ENCODE measurements at regions not wholly inside any gene's neighbourhood (a gene's known extent, or its start where the extent isn't known, plus 50 kb on each side); places are given as distances from the start of the nearest gene placed in this dataset.
"Not testable (repeated sequence)": the region's sequence is repeated elsewhere in the genome, so short reads cannot be mapped to it uniquely, and the experiment has no call there.

GRCh38 chr5:130316971-130317680 is 412.9 kb downstream of the CHSY3 start:
- Histone ChIP-seq H3K36me3 (no peaks in the 10 kb centered on the region), H3K4me3 (no peak overlapping the region), H3K9me3 (no peaks in the 10 kb centered on the region), H3K4me1 (no peaks in the 10 kb centered on the region), H3K27ac (no peak overlapping the region), H3K27me3 (no peaks in the 10 kb centered on the region)
- TF ChIP-seq CTCF (IDR thresholded peaks at IDR 0.05): no peak
- DNase-seq: no peak
- intact Hi-C loops (cut with DNase I; ENCODE audit: low total_unique reads): no loop called here

- H3K9me3 ChIP-seq: no peaks in the 10 kb centered on the region
- H3K27me3 ChIP-seq: no peaks in the 10 kb centered on the region
- no peak for TF ChIP-seq CTCF (IDR thresholded peaks at IDR 0.05)
- peak overlapping the region; percentile 41 to 49 for H3K27ac ChIP-seq
- intact Hi-C loops (cut with DNase I; ENCODE audit: low total_unique reads): no loop called here
- DNase-seq: no peak
- peaks cover 0 to 19% (median 7%) of the 10 kb centered on the region in 4 donors for H3K4me1 ChIP-seq
- H3K4me3 ChIP-seq: no peak overlapping the region
- no peaks in the 10 kb centered on the region for H3K36me3 ChIP-seq
Measured at GRCh38 chr5:130295235-130295634, 391.0 kb downstream of the CHSY3 start.

- DNase-seq; intact Hi-C loops (cut with DNase I; ENCODE audit: low total_unique reads); H3K4me3 ChIP-seq; H3K9me3 ChIP-seq; H3K27me3 ChIP-seq; H3K36me3 ChIP-seq: not testable (repeated sequence)
- H3K27ac ChIP-seq: peak overlapping the region; percentile 41 to 49
- peaks cover 0 to 23% (median 10%) of the 10 kb centered on the region in 4 donors for H3K4me1 ChIP-seq
Measured at GRCh38 chr5:130294798-130295197, 390.5 kb downstream of the CHSY3 start.

- intact Hi-C loops (cut with DNase I; ENCODE audit: low total_unique reads): no loop called here
Measured at GRCh38 chr5:130290219-130290618, 386.0 kb downstream of the CHSY3 start.

GRCh38 chr5:130289132-130290088 is 385.1 kb downstream of the CHSY3 start:
- intact Hi-C loops (cut with DNase I; ENCODE audit: low total_unique reads): no loop called here
- Histone ChIP-seq H3K4me1 (peaks cover 0 to 47% (median 22%) of the 10 kb centered on the region in 4 donors), H3K36me3 (no peaks in the 10 kb centered on the region), H3K9me3 (no peaks in the 10 kb centered on the region), H3K27me3 (no peaks in the 10 kb centered on the region), H3K4me3 (no peak overlapping the region), H3K27ac (peak overlapping the region in 1 of 2 donors; percentile 4)
- no peak for TF ChIP-seq CTCF (IDR thresholded peaks at IDR 0.05)
- no peak for DNase-seq

More at GRCh38 chr5:130290219-130290618, 386.0 kb downstream of the CHSY3 start:
- H3K9me3 ChIP-seq: no peaks in the 10 kb centered on the region
- no peak for TF ChIP-seq CTCF (IDR thresholded peaks at IDR 0.05)
- DNase-seq: no peak
- no peak overlapping the region for H3K27ac ChIP-seq
- no peaks in the 10 kb centered on the region for H3K27me3 ChIP-seq
- peaks cover 0 to 52% (median 23%) of the 10 kb centered on the region in 4 donors for H3K4me1 ChIP-seq
- no peaks in the 10 kb centered on the region for H3K36me3 ChIP-seq
- H3K4me3 ChIP-seq: no peak overlapping the region

GRCh38 chr5:130287438-130287837 is 383.2 kb downstream of the CHSY3 start:
- Histone ChIP-seq H3K4me1 (peaks cover 0 to 56% (median 21%) of the 10 kb centered on the region in 4 donors), H3K4me3 (no peak overlapping the region), H3K27me3 (no peaks in the 10 kb centered on the region), H3K27ac (peak overlapping the region; percentile 24 to 45), H3K36me3 (no peaks in the 10 kb centered on the region), H3K9me3 (no peaks in the 10 kb centered on the region)
- DNase-seq: no peak
- intact Hi-C loops (cut with DNase I; ENCODE audit: low total_unique reads): no loop called here
- TF ChIP-seq CTCF (IDR thresholded peaks at IDR 0.05): no peak

All from tibial artery (tissue), 4 donors.